Esophagus (tissue), 2 donors: ENCODE measurements at regions not wholly inside any gene's neighbourhood (a gene's known extent, or its start where the extent isn't known, plus 50 kb on each side); places are given as distances from the start of the nearest gene placed in this dataset.

ENCODE experiments used
- H3K27ac ChIP-seq, 2 donors: one replicate each; pipeline ENCODE4 v1.5.1; 2013; ENCODE audit warnings: low read depth in 2 of 2, mild to moderate bottlenecking in 2 of 2, inconsistent platforms in 1 of 2, low read length in 1 of 2, moderate library complexity in 1 of 2
- H3K27me3 ChIP-seq, 2 donors: one replicate each; pipeline ENCODE4 v1.6.1; 2013; ENCODE audit warnings: low read length in 2 of 2, control low read depth in 1 of 2, mild to moderate bottlenecking in 1 of 2; ENCODE audit not compliant: insufficient read depth in 2 of 2, control insufficient read depth in 1 of 2
- H3K36me3 ChIP-seq, 2 donors: one replicate each; pipeline ENCODE4 v1.6.1; 2013; ENCODE audit warnings: low read length in 1 of 2; ENCODE audit not compliant: control insufficient read depth in 2 of 2, insufficient read depth in 2 of 2
- H3K4me1 ChIP-seq, 2 donors: one replicate each; pipeline ENCODE4 v1.6.1; 2013; ENCODE audit warnings: low read length in 1 of 2; ENCODE audit not compliant: control insufficient read depth in 2 of 2, insufficient read depth in 2 of 2
- H3K4me3 ChIP-seq, 2 donors: one replicate each; pipeline ENCODE4 v1.5.1; 2013; ENCODE audit warnings: low read length in 2 of 2, mild to moderate bottlenecking in 2 of 2, low read depth in 1 of 2, moderate library complexity in 1 of 2
- H3K9me3 ChIP-seq, 2 donors: one replicate each; pipeline ENCODE4 v1.6.1; 2013; ENCODE audit warnings: mild to moderate bottlenecking in 2 of 2, low read depth in 1 of 2, low read length in 1 of 2, moderate library complexity in 1 of 2; ENCODE audit not compliant: control insufficient read depth in 2 of 2, insufficient read depth in 1 of 2
- WGBS, 2 donors: extraction: QIAGEN DNeasy Blood & Tissue Kit; methylation state at CpG; one replicate each; pipeline ENCODE4 v1.1.7; 2013; 5-methylcytosine and 5-hydroxymethylcytosine counted together
- donor health status: healthy with polysubstance abuse.
- donor health status: Bipolar disorder and iron deficiency.

DNA sequence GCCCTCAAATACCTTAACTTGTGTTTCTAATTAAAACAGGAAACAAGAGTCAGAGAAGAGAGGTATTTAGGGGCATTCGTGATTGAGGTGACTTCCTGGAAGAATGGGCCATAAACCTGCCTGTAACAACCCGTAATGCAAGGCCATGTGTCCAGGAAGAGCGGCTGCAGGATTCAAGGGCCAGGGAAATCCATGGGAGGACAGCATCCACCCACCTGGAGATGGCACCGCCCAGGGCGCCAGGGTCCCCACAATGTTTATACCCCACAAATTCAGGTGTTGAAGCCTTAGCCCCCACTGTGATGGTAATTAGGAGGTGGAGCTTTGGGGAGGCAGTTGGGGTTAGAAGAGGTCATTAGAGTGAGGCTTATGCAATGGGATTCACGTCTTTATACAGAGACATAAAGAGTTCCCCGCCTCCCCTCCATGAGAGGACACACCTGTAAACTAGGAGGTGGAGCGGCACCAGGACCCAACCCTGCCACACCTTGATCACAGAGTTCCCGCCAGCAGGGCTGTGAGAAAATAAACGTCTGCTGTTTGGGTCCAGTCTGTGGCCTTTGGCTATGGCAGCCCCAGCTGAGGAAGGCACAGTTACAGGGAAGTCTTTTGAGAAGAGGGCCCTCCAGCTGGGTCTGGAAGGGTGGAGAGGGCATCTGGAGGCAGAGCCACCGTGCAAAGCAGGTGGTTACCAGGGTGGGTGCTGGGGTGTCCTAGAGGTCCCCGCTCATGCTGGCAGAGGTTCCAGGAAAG, 1394.3 kb downstream of the TBC1D22A start:
- WGBS, 2 donors: 53 to 65% methylated on average over 12 of the region's 12 CpGs
- H3K4me1 ChIP-seq: no peaks in the 10 kb centered on the region

DNA sequence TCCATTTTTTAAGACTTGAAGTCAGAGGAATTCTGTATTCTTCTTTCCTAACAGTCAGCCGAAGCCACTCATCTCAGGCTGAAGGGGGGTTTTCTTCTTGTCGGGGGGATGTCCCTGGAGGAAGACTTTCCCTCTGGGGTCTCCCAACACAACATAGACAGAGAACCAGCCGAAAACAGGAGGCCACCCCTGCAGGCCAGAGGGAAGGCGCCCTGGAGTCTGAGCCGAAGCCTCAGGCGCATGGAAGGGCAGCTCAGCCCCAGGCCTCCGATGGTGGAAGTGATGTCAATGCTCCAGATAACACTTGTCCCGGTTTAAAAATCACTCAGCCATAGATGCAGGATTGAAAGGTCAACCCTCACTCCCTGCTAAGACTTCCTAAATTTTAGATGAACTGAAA, 1393.0 kb downstream of the TBC1D22A start:
- peaks cover 2% of the 10 kb centered on the region in 2 donors for H3K9me3 ChIP-seq
- H3K4me1 ChIP-seq: no peaks in the 10 kb centered on the region
- H3K27ac ChIP-seq: no peak overlapping the region
- no peaks in the 10 kb centered on the region for H3K36me3 ChIP-seq
- H3K4me3 ChIP-seq: no peak overlapping the region
- no peaks in the 10 kb centered on the region for H3K27me3 ChIP-seq
- WGBS, 2 donors: 86 to 88% methylated on average over 8 of the region's 8 CpGs

More for the DNA sequence above, 1394.3 kb downstream of the TBC1D22A start:
- Histone ChIP-seq H3K4me3 (no peak overlapping the region), H3K27ac (no peak overlapping the region), H3K36me3 (no peaks in the 10 kb centered on the region), H3K9me3 (peaks cover 2% of the 10 kb centered on the region in 2 donors), H3K27me3 (no peaks in the 10 kb centered on the region)

DNA sequence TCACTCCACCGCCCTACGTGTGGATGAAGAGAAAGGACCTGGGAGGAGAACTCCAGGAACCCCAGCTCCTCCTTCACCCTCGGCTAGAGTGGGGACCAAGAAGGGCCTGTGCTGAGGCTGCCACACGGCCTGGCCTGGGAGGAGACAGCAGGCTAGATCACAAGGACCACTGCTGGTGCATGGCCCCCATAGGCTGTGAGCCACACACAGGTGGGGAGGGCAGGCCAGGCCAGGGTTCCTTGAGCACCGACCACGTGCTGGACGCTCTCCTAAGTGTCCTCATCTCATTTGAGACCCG, 1392.4 kb downstream of the TBC1D22A start:
- WGBS, 2 donors: 67 to 82% methylated on average over 6 to 8 of the region's 8 CpGs
- Histone ChIP-seq H3K36me3 (no peaks in the 10 kb centered on the region), H3K4me1 (no peaks in the 10 kb centered on the region), H3K4me3 (no peak overlapping the region), H3K27ac (no peak overlapping the region), H3K9me3 (peaks cover 2% of the 10 kb centered on the region in 2 donors), H3K27me3 (no peaks in the 10 kb centered on the region)

DNA sequence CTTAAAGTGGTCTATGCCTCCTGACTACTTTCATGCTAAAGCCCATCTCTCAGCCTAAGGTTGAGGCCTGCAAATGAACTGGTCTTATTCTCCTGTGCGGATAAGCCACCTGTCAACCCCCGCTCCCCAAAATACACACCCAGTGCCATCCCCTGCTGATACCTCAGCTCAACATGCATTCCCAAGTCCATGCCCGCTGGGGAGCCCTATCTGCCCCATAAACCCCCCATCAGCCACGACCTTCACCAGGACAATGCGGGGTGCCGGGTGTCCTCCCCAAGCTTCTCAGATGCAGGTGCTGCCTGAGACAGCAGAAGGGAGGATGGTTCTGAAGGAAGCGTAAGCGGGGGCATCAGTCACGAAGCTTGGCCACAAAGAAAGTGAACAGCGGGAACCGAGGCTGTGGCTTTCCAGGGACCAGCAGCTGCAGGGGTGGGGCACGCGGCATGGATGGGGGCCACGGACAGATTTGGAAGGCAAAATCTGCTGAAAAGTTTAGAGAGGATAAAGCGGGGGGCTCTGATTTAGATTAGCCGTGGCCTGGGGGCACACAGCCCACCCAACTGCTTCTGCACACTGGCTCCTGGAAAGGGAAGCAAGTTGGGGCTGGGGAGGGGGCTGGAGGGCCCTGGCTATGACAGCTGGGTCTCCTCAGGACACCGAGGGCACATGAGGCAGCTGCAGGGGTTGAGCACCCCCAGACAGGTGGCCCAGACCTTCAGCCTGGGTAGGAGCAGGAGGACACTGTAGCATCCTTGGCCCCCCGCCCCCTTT, 1391.9 kb downstream of the TBC1D22A start:
- Histone ChIP-seq H3K4me1 (no peaks in the 10 kb centered on the region), H3K36me3 (no peaks in the 10 kb centered on the region), H3K27ac (no peak overlapping the region), H3K9me3 (peaks cover 1 to 2% of the 10 kb centered on the region in 2 donors), H3K27me3 (no peaks in the 10 kb centered on the region), H3K4me3 (no peak overlapping the region)
- WGBS, 2 donors: 79 to 80% methylated on average over 17 to 18 of the region's 18 CpGs

DNA sequence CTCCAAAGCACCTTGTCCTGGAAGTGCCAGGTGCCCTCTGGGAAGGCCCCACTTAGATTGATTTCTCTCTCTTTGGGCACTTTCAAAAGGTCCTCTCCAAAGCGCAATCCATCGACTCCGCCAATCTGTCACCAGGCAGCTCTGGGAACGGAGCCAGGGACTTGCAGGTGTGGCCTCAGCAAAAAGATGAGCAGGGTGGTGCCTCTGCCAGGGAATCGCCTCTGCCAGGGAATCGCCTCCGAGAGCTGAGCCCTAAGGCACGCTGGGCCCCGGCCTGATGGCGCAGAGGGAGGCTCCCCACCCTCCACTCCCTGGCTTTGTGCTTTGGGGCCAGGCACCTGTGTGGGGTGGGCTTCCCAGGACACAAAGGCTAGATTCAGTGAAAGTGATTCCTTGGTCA, 1391.3 kb downstream of the TBC1D22A start:
- no peaks in the 10 kb centered on the region for H3K4me1 ChIP-seq
- H3K9me3 ChIP-seq: peaks cover 0 to 2% of the 10 kb centered on the region in 2 donors
- H3K36me3 ChIP-seq: no peaks in the 10 kb centered on the region
- H3K27ac ChIP-seq: no peak overlapping the region
- H3K27me3 ChIP-seq: no peaks in the 10 kb centered on the region
- 45 to 54% methylated on average over 10 of the region's 10 CpGs for WGBS, 2 donors
- H3K4me3 ChIP-seq: no peak overlapping the region

DNA sequence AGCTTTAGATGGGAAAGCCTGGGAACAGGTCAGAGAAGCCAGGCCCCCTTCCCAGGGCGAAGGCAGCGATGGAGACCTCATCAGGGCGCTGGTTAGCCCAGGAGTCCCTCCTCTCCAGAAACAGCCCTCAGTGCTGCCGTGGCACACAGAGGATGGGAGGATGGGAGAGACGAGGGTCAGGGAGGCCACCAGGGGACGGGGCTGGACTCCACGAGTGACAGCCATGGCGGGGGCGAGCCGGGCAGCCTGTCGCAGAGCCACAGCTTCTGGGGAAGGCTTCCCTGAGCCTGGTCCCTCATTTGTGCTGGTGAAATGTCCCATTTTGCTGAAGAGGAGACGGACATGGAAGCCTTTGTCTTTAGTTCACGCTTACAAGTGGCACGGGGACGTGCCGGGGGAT, 1390.5 kb downstream of the TBC1D22A start:
- Histone ChIP-seq H3K27me3 (no peaks in the 10 kb centered on the region), H3K4me1 (no peaks in the 10 kb centered on the region), H3K9me3 (peaks cover 0 to 2% of the 10 kb centered on the region in 2 donors), H3K27ac (no peak overlapping the region), H3K4me3 (no peak overlapping the region), H3K36me3 (no peaks in the 10 kb centered on the region)
- WGBS, 2 donors: 79 to 81% methylated on average over 14 to 16 of the region's 16 CpGs

DNA sequence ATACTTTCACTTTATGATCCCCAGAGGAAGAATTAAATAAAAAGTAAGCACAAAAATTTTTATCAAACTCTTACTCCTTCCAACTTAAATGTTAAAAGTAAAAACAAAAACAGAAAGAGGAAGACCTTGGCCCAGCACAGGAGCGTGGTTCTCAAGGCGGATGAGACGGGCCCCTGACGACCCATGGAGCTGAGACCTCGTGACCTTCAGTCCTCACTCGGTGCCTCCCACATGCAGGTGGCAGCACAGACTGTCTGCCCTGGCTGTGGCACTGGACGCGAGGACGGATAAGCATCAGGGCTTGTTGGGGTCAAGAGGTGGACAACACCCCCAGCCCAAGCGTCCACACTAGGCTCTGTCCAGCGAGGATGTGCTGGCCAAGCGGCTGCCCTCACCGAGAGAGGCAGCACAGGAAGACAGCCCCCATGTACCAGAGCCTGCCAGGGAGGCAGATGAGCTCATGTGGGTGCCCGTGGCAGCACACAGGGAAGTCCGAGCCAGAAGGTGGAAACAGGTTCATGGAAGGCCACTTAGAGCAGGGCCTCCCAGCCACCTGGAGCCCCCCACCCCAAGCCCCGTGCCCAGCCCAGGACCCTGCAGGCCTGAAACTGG, 1389.8 kb downstream of the TBC1D22A start:
- no peaks in the 10 kb centered on the region for H3K27me3 ChIP-seq
- H3K4me1 ChIP-seq: no peaks in the 10 kb centered on the region
- no peak overlapping the region for H3K27ac ChIP-seq
- peaks cover 0 to 2% of the 10 kb centered on the region in 2 donors for H3K9me3 ChIP-seq
- WGBS, 2 donors: 51 to 56% methylated on average over 16 of the region's 16 CpGs
- no peak overlapping the region for H3K4me3 ChIP-seq
- no peaks in the 10 kb centered on the region for H3K36me3 ChIP-seq

DNA sequence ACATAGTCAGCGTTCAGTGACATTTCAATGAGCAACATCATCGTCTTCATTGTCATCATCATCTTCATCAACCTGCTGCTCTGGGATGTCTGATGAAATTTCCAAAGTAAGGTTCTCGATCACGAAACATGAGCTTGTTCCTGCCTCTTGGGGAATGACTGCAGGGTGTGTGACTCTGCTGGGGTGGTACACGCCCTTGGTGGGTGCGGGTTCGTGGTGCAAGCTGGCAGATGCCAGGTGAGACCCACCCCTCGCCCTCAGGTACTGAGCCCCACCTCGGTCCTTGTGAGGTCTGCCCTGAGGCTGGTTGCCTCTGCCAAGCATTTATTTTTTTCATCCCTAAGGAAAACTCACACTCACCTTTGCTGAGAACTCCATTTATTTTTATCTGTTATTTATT, 1389.2 kb downstream of the TBC1D22A start:
- H3K9me3 ChIP-seq: peaks cover 0 to 2% of the 10 kb centered on the region in 2 donors
- no peak overlapping the region for H3K27ac ChIP-seq
- H3K4me3 ChIP-seq: no peak overlapping the region
- WGBS, 2 donors: 67 to 84% methylated on average over 9 of the region's 9 CpGs
- no peaks in the 10 kb centered on the region for H3K4me1 ChIP-seq
- H3K36me3 ChIP-seq: no peaks in the 10 kb centered on the region
- H3K27me3 ChIP-seq: no peaks in the 10 kb centered on the region

DNA sequence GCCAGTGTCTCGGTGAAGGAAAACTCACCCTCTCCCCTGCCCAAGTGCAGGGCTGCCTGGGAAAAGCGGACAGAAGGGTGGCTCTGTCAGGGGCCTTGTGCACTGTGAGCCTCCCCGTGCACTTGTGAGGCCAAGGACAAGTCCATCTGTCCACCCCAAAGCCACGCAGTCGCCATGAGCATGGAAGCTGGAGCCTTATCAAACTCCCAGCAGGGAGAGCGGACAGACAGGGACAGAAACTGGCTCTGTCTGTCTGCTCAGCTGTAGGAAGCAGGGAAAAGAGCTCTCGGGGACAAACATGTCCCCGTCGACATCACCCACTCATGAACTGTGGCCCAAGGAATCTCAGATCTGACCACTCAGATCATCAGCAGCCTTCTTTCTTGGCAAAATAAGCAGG, 1385.4 kb downstream of the TBC1D22A start:
- WGBS, 2 donors: 60 to 70% methylated on average over 9 of the region's 9 CpGs
- Histone ChIP-seq H3K4me3 (no peak overlapping the region), H3K27me3 (peaks cover 0 to 3% of the 10 kb centered on the region in 2 donors), H3K4me1 (no peaks in the 10 kb centered on the region), H3K36me3 (no peaks in the 10 kb centered on the region), H3K9me3 (peaks cover 0 to 2% of the 10 kb centered on the region in 2 donors), H3K27ac (no peak overlapping the region)
